K562 (cell line): ENCODE measurements at regions not wholly inside any gene's neighbourhood (a gene's known extent, or its start where the extent isn't known, plus 50 kb on each side); places are given as distances from the start of the nearest gene placed in this dataset.
A peak's percentile ranks its signal among the peaks of the same experiment; 100 is the strongest.

Experiments used
- ELF4 ChIP-seq: fragments of 450-650 bp; formaldehyde crosslinking; IDR thresholded peaks from 2 replicates; pipeline ENCODE4 v1.4.0; 2022; ENCODE audit warnings: missing genetic modification characterization
- HDGF ChIP-seq: fragments of 450-650 bp; IDR thresholded peaks from 2 replicates; pipeline ENCODE4 v1.6.1; 2016
- HNRNPUL1 ChIP-seq: fragments of 200-400 bp; formaldehyde crosslinking; IDR thresholded peaks from 2 replicates; pipeline ENCODE4 v1.6.1; 2017; ENCODE audit warnings: low read length
- NFXL1 ChIP-seq: fragments of 450-650 bp; formaldehyde crosslinking; IDR thresholded peaks from 2 replicates; pipeline ENCODE4 v1.4.0; 2021; ENCODE audit warnings: mild to moderate bottlenecking
- OTX1 ChIP-seq: fragments of 450-650 bp; formaldehyde crosslinking; IDR thresholded peaks from 2 replicates; pipeline ENCODE4 v1.4.0; 2022; ENCODE audit warnings: mild to moderate bottlenecking
- POLR2A ChIP-seq: fragments of 450-650 bp; conservative IDR thresholded peaks from 2 replicates; pipeline ENCODE4 v1.6.1; 2016
- POLR2AphosphoS2 ChIP-seq: IDR thresholded peaks from 2 replicates; pipeline ENCODE4 v1.6.1; 2012; ENCODE audit warnings: low read length, improper control_type of control experiment
- POLR2AphosphoS5 ChIP-seq: IDR thresholded peaks from 2 replicates; pipeline ENCODE4 v1.6.1; 2011; ENCODE audit warnings: mild to moderate bottlenecking, low read depth, low read length, moderate library complexity; ENCODE audit not compliant: control insufficient read depth, insufficient read depth
- POLR2B ChIP-seq: fragments of 450-650 bp; IDR thresholded peaks from 2 replicates; pipeline ENCODE4 v1.6.1; 2018; ENCODE audit warnings: low read depth; ENCODE audit not compliant: partially characterized antibody
- POLR2G ChIP-seq: fragments of 200-400 bp; formaldehyde crosslinking; IDR thresholded peaks from 2 replicates; pipeline ENCODE4 v1.6.1; 2017; ENCODE audit warnings: low read depth, mild to moderate bottlenecking, antibody characterized with exemption, low read length, moderate library complexity
- SUPT5H ChIP-seq: fragments of 450-650 bp; IDR thresholded peaks from 2 replicates; pipeline ENCODE4 v1.6.1; 2016
- ZNF717 ChIP-seq: fragments of 250-450 bp; sonication (Bioruptor Pico); IDR thresholded peaks from 2 replicates; pipeline ENCODE4 v1.5.0; 2021
- TF ChIP-seq, protein P1 (sequence below): fragments of 250-450 bp; sonication (Bioruptor Pico); IDR thresholded peaks from 2 replicates; pipeline ENCODE4 v1.5.0; 2020; ENCODE audit warnings: mild to moderate bottlenecking
- TF ChIP-seq, protein P2 (sequence below): fragments of 450-650 bp; formaldehyde crosslinking; IDR thresholded peaks from 2 replicates; pipeline ENCODE4 v1.4.0; 2022; ENCODE audit warnings: missing genetic modification characterization
- TF ChIP-seq, protein P3 (sequence below): sonication (generic); formaldehyde crosslinking; IDR thresholded peaks from 2 replicates; pipeline ENCODE4 v1.8.0; 2023; ENCODE audit warnings: missing genetic modification reagents, mild to moderate bottlenecking, borderline replicate concordance
- TF ChIP-seq, protein P4 (sequence below): fragments of 250-450 bp; sonication (Bioruptor Pico); IDR thresholded peaks from 2 replicates; pipeline ENCODE4 v1.5.0; 2020; ENCODE audit warnings: mild to moderate bottlenecking, borderline replicate concordance

DNA sequence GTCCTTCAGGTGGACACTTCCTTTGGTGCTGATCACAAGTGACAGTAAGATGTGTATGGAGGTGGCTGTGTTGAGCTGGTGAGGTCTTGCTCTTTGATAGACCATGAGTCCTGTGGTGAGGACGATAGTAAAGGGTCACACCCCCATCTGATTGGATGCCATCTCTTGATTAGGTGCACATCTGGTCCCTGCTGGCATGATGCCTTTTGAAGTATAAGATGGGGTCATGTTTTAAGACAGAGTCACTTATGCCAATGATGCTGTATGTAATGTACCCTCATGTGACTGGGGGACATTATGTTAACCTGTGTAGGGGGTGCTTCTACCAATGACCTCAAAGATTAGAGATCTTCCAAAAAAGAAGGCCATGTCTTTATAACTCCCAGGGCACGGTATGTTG lies 644.6 kb downstream of the ACTR3B start (continued):
- TF ChIP-seq, protein P1, sequence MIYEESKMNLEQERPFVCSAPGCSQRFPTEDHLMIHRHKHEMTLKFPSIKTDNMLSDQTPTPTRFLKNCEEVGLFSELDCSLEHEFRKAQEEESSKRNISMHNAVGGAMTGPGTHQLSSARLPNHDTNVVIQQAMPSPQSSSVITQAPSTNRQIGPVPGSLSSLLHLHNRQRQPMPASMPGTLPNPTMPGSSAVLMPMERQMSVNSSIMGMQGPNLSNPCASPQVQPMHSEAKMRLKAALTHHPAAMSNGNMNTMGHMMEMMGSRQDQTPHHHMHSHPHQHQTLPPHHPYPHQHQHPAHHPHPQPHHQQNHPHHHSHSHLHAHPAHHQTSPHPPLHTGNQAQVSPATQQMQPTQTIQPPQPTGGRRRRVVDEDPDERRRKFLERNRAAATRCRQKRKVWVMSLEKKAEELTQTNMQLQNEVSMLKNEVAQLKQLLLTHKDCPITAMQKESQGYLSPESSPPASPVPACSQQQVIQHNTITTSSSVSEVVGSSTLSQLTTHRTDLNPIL (CRISPR knock-in tag): no peak
- TF ChIP-seq NFXL1 (CRISPR knock-in tag) (peak; percentile 9; the same call in 1 of the 2 replicates), POLR2B (peak; percentile 48), SUPT5H (peak; percentile 50), POLR2AphosphoS5 (0 out of 2 replicates have a peak, but pooled peaks have one; percentile 0), ELF4 (CRISPR knock-in tag) (0 out of 2 replicates have a peak, but pooled peaks have one; percentile 5), HDGF (no peak), OTX1 (CRISPR knock-in tag) (peak; percentile 66; the same call in 1 of the 2 replicates), ZNF717 (CRISPR knock-in tag) (peak; percentile 22; the same call in 1 of the 2 replicates), POLR2G (peak; percentile 34; the same call in 1 of the 2 replicates), POLR2AphosphoS2 (peak; percentile 69; the same call in 1 of the 2 replicates), HNRNPUL1 (no peak; the same call in 1 of the 2 replicates), POLR2A (peak; percentile 56)
- TF ChIP-seq, protein P2, sequence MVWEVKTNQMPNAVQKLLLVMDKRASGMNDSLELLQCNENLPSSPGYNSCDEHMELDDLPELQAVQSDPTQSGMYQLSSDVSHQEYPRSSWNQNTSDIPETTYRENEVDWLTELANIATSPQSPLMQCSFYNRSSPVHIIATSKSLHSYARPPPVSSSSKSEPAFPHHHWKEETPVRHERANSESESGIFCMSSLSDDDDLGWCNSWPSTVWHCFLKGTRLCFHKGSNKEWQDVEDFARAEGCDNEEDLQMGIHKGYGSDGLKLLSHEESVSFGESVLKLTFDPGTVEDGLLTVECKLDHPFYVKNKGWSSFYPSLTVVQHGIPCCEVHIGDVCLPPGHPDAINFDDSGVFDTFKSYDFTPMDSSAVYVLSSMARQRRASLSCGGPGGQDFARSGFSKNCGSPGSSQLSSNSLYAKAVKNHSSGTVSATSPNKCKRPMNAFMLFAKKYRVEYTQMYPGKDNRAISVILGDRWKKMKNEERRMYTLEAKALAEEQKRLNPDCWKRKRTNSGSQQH (CRISPR knock-in tag): peak; percentile 49; the same call in 1 of the 2 replicates
- TF ChIP-seq, protein P3, sequence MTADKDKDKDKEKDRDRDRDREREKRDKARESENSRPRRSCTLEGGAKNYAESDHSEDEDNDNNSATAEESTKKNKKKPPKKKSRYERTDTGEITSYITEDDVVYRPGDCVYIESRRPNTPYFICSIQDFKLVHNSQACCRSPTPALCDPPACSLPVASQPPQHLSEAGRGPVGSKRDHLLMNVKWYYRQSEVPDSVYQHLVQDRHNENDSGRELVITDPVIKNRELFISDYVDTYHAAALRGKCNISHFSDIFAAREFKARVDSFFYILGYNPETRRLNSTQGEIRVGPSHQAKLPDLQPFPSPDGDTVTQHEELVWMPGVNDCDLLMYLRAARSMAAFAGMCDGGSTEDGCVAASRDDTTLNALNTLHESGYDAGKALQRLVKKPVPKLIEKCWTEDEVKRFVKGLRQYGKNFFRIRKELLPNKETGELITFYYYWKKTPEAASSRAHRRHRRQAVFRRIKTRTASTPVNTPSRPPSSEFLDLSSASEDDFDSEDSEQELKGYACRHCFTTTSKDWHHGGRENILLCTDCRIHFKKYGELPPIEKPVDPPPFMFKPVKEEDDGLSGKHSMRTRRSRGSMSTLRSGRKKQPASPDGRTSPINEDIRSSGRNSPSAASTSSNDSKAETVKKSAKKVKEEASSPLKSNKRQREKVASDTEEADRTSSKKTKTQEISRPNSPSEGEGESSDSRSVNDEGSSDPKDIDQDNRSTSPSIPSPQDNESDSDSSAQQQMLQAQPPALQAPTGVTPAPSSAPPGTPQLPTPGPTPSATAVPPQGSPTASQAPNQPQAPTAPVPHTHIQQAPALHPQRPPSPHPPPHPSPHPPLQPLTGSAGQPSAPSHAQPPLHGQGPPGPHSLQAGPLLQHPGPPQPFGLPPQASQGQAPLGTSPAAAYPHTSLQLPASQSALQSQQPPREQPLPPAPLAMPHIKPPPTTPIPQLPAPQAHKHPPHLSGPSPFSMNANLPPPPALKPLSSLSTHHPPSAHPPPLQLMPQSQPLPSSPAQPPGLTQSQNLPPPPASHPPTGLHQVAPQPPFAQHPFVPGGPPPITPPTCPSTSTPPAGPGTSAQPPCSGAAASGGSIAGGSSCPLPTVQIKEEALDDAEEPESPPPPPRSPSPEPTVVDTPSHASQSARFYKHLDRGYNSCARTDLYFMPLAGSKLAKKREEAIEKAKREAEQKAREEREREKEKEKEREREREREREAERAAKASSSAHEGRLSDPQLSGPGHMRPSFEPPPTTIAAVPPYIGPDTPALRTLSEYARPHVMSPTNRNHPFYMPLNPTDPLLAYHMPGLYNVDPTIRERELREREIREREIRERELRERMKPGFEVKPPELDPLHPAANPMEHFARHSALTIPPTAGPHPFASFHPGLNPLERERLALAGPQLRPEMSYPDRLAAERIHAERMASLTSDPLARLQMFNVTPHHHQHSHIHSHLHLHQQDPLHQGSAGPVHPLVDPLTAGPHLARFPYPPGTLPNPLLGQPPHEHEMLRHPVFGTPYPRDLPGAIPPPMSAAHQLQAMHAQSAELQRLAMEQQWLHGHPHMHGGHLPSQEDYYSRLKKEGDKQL (CRISPR knock-in tag): no peak
- TF ChIP-seq, protein P4, sequence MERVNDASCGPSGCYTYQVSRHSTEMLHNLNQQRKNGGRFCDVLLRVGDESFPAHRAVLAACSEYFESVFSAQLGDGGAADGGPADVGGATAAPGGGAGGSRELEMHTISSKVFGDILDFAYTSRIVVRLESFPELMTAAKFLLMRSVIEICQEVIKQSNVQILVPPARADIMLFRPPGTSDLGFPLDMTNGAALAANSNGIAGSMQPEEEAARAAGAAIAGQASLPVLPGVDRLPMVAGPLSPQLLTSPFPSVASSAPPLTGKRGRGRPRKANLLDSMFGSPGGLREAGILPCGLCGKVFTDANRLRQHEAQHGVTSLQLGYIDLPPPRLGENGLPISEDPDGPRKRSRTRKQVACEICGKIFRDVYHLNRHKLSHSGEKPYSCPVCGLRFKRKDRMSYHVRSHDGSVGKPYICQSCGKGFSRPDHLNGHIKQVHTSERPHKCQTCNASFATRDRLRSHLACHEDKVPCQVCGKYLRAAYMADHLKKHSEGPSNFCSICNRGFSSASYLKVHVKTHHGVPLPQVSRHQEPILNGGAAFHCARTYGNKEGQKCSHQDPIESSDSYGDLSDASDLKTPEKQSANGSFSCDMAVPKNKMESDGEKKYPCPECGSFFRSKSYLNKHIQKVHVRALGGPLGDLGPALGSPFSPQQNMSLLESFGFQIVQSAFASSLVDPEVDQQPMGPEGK (CRISPR knock-in tag): 0 out of 2 replicates have a peak, but pooled peaks have one; percentile 19
